ENCODE measurements at regions not wholly inside any gene's neighbourhood (a gene's known extent, or its start where the extent isn't known, plus 50 kb on each side); places are given as distances from the start of the nearest gene placed in this dataset.
"Not testable (repeated sequence)": the region's sequence is repeated elsewhere in the genome, so short reads cannot be mapped to it uniquely, and the experiment has no call there.

DNA sequence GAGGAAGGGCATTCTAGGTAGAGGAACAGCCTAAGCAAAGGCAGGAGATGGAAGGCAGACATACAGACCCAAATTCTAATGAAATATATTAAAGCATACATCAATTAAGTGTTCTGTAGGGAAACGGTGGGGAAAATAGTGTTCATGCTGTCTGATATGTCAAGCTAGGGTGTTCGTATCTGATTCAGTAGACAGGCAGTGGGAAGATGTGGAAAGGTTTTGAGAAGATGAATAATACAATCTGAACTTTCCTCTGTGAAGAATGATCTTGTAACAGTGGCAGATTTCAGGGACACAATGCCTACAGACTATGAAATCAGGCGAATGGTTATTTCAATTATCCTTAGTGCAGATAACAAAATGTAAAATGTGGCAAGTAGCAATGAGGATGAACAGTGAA lies 594.2 kb downstream of the KCTD12 start:
- ATAC-seq (ENCODE audit: low read depth) (no peak), DNase-seq (no peak)
- Mint-ChIP-seq H3K4me3 (no peak overlapping the region), H3K27me3 (no peaks in the 10 kb centered on the region), H3K36me3 (ENCODE audit: low read depth) (no peaks in the 10 kb centered on the region), H3K4me1 (no peaks in the 10 kb centered on the region), H3K27ac (no peak overlapping the region), H3K9me3 (peaks cover 1% of the 10 kb centered on the region)
- TF ChIP-seq, protein P1, sequence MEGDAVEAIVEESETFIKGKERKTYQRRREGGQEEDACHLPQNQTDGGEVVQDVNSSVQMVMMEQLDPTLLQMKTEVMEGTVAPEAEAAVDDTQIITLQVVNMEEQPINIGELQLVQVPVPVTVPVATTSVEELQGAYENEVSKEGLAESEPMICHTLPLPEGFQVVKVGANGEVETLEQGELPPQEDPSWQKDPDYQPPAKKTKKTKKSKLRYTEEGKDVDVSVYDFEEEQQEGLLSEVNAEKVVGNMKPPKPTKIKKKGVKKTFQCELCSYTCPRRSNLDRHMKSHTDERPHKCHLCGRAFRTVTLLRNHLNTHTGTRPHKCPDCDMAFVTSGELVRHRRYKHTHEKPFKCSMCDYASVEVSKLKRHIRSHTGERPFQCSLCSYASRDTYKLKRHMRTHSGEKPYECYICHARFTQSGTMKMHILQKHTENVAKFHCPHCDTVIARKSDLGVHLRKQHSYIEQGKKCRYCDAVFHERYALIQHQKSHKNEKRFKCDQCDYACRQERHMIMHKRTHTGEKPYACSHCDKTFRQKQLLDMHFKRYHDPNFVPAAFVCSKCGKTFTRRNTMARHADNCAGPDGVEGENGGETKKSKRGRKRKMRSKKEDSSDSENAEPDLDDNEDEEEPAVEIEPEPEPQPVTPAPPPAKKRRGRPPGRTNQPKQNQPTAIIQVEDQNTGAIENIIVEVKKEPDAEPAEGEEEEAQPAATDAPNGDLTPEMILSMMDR (IDR thresholded peaks at IDR 0.05): no peak
- ChIA-PET POLR2A (no interaction called here), CTCF (no interaction called here)
- intact Hi-C loops (cut with micrococcal nuclease): no loop called here

- TF ChIP-seq, protein P1 (IDR thresholded peaks at IDR 0.05): no peak
- no peak for ATAC-seq (ENCODE audit: low read depth)
- no peaks in the 10 kb centered on the region for H3K27me3 Mint-ChIP-seq
- H3K4me1 Mint-ChIP-seq: no peaks in the 10 kb centered on the region
- POLR2A ChIA-PET: no interaction called here
- intact Hi-C loops (cut with micrococcal nuclease): no loop called here
- H3K36me3 Mint-ChIP-seq (ENCODE audit: low read depth): no peaks in the 10 kb centered on the region
- H3K9me3 Mint-ChIP-seq: peaks cover 1% of the 10 kb centered on the region
- DNase-seq: no peak
- no peak overlapping the region for H3K27ac Mint-ChIP-seq
- no peak overlapping the region for H3K4me3 Mint-ChIP-seq
- CTCF ChIA-PET: no interaction called here
Measured at GRCh38 chr13:76289558-76289957, 596.6 kb downstream of the KCTD12 start.

DNA sequence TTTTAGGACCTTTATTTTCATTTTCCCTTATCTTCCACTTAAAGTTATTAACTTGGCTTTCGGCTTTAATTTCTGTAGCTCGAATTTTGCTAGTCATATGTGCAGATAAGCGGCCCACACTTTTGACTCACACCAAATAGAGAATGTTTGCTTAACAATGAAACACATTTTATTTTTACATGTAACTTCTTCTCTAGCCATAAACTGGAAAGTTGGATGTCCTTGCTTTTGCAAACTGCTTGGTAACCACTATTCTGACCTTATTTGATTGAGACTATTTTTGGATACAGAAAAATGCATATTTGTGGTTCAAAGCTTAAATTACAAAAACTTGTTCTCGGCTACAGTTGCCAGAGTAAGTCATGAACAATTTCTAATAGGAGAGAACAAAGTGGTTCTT lies 600.0 kb downstream of the KCTD12 start:
- DNase-seq (no peak), ATAC-seq (ENCODE audit: low read depth) (no peak)
- no peaks in the 10 kb centered on the region for H3K9me3 Mint-ChIP-seq
- no peaks in the 10 kb centered on the region for H3K27me3 Mint-ChIP-seq
- TF ChIP-seq, protein P1 (IDR thresholded peaks at IDR 0.05): no peak
- CTCF ChIA-PET: no interaction called here
- POLR2A ChIA-PET: no interaction called here
- no peaks in the 10 kb centered on the region for H3K4me1 Mint-ChIP-seq
- H3K4me3 Mint-ChIP-seq: no peak overlapping the region
- intact Hi-C loops (cut with micrococcal nuclease): no loop called here
- H3K27ac Mint-ChIP-seq: no peak overlapping the region
- no peaks in the 10 kb centered on the region for H3K36me3 Mint-ChIP-seq (ENCODE audit: low read depth)

DNA sequence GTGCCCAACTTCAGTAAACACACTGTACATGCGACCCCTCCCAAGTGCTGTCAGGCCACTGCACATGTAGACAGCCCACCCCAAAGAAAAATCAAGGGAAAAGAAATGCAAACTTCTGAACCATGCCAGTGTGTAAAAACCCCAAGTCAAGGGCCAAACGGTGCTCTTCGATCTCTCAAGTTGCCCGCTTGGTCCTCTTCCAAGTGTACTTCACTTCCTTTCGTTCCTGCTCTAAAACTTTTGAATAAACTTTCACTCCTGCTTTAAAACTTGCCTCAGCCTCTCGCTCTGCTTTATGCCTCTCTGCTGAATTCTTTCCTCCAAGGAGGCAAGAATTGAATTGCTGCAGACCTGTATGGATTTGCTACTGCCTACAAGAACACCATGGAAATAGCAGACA lies 600.7 kb downstream of the KCTD12 start:
- ATAC-seq (ENCODE audit: low read depth) (no peak), DNase-seq (no peak)
- TF ChIP-seq, protein P1 (IDR thresholded peaks at IDR 0.05): no peak
- intact Hi-C loops (cut with micrococcal nuclease): no loop called here
- no peaks in the 10 kb centered on the region for H3K27me3 Mint-ChIP-seq
- POLR2A ChIA-PET: no interaction called here
- H3K9me3 Mint-ChIP-seq: no peaks in the 10 kb centered on the region
- no peaks in the 10 kb centered on the region for H3K36me3 Mint-ChIP-seq (ENCODE audit: low read depth)
- CTCF ChIA-PET: no interaction called here
- H3K4me1 Mint-ChIP-seq: no peaks in the 10 kb centered on the region
- no peak overlapping the region for H3K4me3 Mint-ChIP-seq
- H3K27ac Mint-ChIP-seq: no peak overlapping the region

- H3K4me3 Mint-ChIP-seq; POLR2A ChIA-PET; H3K27ac Mint-ChIP-seq; H3K9me3 Mint-ChIP-seq; ATAC-seq (ENCODE audit: low read depth); intact Hi-C loops (cut with micrococcal nuclease); DNase-seq; CTCF ChIA-PET; H3K27me3 Mint-ChIP-seq; H3K36me3 Mint-ChIP-seq (ENCODE audit: low read depth); H3K4me1 Mint-ChIP-seq: not testable (repeated sequence)
Measured at GRCh38 chr13:76279766-76280165, 606.4 kb downstream of the KCTD12 start.

DNA sequence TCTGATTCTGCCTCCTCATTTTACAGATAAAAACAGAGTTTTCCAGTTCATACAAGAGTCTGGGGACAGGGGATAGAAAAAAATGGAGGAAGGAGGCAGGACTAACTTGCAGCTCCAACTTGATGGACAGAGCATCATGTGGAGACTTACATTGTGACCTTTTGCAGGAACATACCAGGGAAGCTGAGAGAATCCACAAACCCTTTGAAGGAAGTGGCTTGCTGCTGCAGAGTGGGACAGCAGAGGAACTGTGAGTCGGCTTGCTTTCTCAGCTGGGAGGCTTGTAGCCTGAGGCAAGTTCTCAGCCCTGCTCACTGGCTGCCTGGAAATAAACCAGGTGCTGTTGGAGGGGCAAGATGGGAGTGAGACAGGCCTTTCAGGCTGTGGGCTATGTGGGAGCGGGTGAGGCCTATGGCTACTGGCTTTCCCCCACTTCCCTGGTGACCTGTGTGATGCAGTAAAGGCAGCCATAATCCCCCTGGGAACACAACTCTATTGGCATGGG lies 614.4 kb downstream of the KCTD12 start:
- H3K9me3 Mint-ChIP-seq: peaks cover 5% of the 10 kb centered on the region
- POLR2A ChIA-PET: no interaction called here
- H3K27ac Mint-ChIP-seq: no peak overlapping the region
- CTCF ChIA-PET: no interaction called here
- no peaks in the 10 kb centered on the region for H3K36me3 Mint-ChIP-seq (ENCODE audit: low read depth)
- intact Hi-C loops (cut with micrococcal nuclease): no loop called here
- H3K27me3 Mint-ChIP-seq: no peaks in the 10 kb centered on the region
- TF ChIP-seq, protein P1 (IDR thresholded peaks at IDR 0.05): no peak
- no peak for ATAC-seq (ENCODE audit: low read depth)
- H3K4me1 Mint-ChIP-seq: no peaks in the 10 kb centered on the region
- H3K4me3 Mint-ChIP-seq: no peak overlapping the region
- DNase-seq: no peak

- H3K27me3 Mint-ChIP-seq; POLR2A ChIA-PET; H3K9me3 Mint-ChIP-seq; H3K4me1 Mint-ChIP-seq; ATAC-seq (ENCODE audit: low read depth); intact Hi-C loops (cut with micrococcal nuclease); CTCF ChIA-PET; DNase-seq; H3K36me3 Mint-ChIP-seq (ENCODE audit: low read depth); H3K27ac Mint-ChIP-seq; H3K4me3 Mint-ChIP-seq: not testable (repeated sequence)
Measured at GRCh38 chr13:76268307-76268706, 617.9 kb downstream of the KCTD12 start.
